H1 (cell line): ENCODE measurements at regions not wholly inside any gene's neighbourhood (a gene's known extent, or its start where the extent isn't known, plus 50 kb on each side); places are given as distances from the start of the nearest gene placed in this dataset.

Experiments used
- ATF3 ChIP-seq: IDR thresholded peaks from 2 replicates; pipeline ENCODE4 v1.6.1; 2011; ENCODE audit warnings: low read depth, mild to moderate bottlenecking, low read length; ENCODE audit not compliant: insufficient read depth
- BRCA1 ChIP-seq: IDR thresholded peaks from 2 replicates; pipeline ENCODE4 v1.6.1; 2012; ENCODE audit warnings: low read depth, low read length, improper control_type of control experiment
- EZH2 ChIP-seq: fragments of 200-600 bp; sonication (generic); IDR thresholded peaks from 2 replicates; pipeline ENCODE4 v1.7.1; 2012; ENCODE audit warnings: low read depth, mild to moderate bottlenecking, moderate library complexity, low read length, inconsistent platforms; ENCODE audit not compliant: severe bottlenecking
- FOSL1 ChIP-seq: IDR thresholded peaks from 2 replicates; pipeline ENCODE4 v1.6.1; 2011; ENCODE audit warnings: mild to moderate bottlenecking, low read depth, low read length, moderate library complexity; ENCODE audit not compliant: insufficient read depth
- GTF2F1 ChIP-seq: IDR thresholded peaks from 2 replicates; pipeline ENCODE4 v1.6.1; 2012; ENCODE audit warnings: low read depth, low read length, improper control_type of control experiment, borderline replicate concordance
- JUN ChIP-seq: IDR thresholded peaks from 2 replicates; pipeline ENCODE4 v1.6.1; 2011; ENCODE audit warnings: low read depth, mild to moderate bottlenecking, improper control_type of control experiment, low read length
- RXRA ChIP-seq: IDR thresholded peaks from 2 replicates; pipeline ENCODE4 v1.6.1; 2011; ENCODE audit warnings: low read depth, mild to moderate bottlenecking, low read length, moderate library complexity; ENCODE audit not compliant: insufficient read depth
- SIN3A ChIP-seq, 2 experiments: IDR thresholded peaks in 1 of 2; conservative IDR thresholded peaks in 1 of 2; 2 replicates each; pipeline ENCODE4 v1.6.1; 2011 to 2012; ENCODE audit warnings: low read length in 2 of 2, improper control_type of control experiment in 1 of 2, low read depth in 1 of 2, mild to moderate bottlenecking in 1 of 2

GRCh38 chr5:53426878-53427277 is 53.6 kb upstream of the FST start (continued):
- TF ChIP-seq BRCA1 (no peak), JUN (no peak), FOSL1 (no peak), RXRA (no peak), EZH2 (no peak), GTF2F1 (no peak), SIN3A (conservative IDR thresholded peaks at IDR 0.05 in 1 of 2, IDR thresholded peaks at IDR 0.05 in 1 of 2; ENCODE audit: low read depth in 1 of 2, low read length in 2 of 2) (no peak), ATF3 (no peak)
